PFSK-1 (cell line): ENCODE measurements at regions not wholly inside any gene's neighbourhood (a gene's known extent, or its start where the extent isn't known, plus 50 kb on each side); places are given as distances from the start of the nearest gene placed in this dataset.

ENCODE experiments used
- FOXP2 ChIP-seq: optimal IDR thresholded peaks from 2 replicates; pipeline ENCODE3; 2011; ENCODE audit warnings: borderline replicate concordance, control low read depth, inconsistent platforms; ENCODE audit not compliant: insufficient read depth; ENCODE audit errors: extremely low read length, extremely low read depth
- POLR2AphosphoS5 ChIP-seq: IDR thresholded peaks from 2 replicates; pipeline ENCODE4 v1.6.1; 2012; ENCODE audit warnings: low read depth, mild to moderate bottlenecking, control low read depth, low read length, moderate library complexity
- SIN3A ChIP-seq: IDR thresholded peaks from 2 replicates; pipeline ENCODE4 v1.6.1; 2012; ENCODE audit warnings: mild to moderate bottlenecking, low read length, moderate library complexity, borderline replicate concordance; ENCODE audit not compliant: insufficient read depth
- TAF1 ChIP-seq: IDR thresholded peaks from 2 replicates; pipeline ENCODE4 v1.6.1; 2012; ENCODE audit warnings: low read length, control low read depth, borderline replicate concordance; ENCODE audit not compliant: insufficient read depth
- TF ChIP-seq, protein P1 (sequence below), 2 experiments: IDR thresholded peaks; 2 replicates each; pipeline versions ENCODE4 v1.6.1 to v1.8.0; 2011 to 2012; ENCODE audit warnings: low read depth in 2 of 2, low read length in 2 of 2, control low read depth in 1 of 2, inconsistent platforms in 1 of 2, mild to moderate bottlenecking in 1 of 2, moderate library complexity in 1 of 2; ENCODE audit not compliant: insufficient read depth in 1 of 2

DNA sequence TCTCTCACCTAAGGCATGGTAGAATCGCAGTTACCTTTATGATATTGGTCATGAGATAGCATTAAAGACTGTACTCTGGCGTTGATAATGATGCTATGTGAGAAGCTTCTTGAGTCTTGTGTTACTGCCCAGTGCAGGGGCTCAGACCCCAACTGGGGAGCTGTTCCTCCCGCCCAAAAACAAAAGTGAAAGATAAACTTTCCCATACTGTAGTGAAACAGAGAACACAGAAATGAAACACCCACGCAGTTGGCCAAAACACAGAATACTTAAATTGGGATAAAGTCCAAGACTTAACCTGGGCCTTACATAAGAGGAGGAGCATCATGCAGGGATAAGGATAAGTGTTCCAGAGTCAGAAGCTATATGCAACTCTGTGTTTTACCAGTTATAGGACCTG is 130.6 kb downstream of the HHIPL2 start:
- no peak for TF ChIP-seq POLR2AphosphoS5

DNA sequence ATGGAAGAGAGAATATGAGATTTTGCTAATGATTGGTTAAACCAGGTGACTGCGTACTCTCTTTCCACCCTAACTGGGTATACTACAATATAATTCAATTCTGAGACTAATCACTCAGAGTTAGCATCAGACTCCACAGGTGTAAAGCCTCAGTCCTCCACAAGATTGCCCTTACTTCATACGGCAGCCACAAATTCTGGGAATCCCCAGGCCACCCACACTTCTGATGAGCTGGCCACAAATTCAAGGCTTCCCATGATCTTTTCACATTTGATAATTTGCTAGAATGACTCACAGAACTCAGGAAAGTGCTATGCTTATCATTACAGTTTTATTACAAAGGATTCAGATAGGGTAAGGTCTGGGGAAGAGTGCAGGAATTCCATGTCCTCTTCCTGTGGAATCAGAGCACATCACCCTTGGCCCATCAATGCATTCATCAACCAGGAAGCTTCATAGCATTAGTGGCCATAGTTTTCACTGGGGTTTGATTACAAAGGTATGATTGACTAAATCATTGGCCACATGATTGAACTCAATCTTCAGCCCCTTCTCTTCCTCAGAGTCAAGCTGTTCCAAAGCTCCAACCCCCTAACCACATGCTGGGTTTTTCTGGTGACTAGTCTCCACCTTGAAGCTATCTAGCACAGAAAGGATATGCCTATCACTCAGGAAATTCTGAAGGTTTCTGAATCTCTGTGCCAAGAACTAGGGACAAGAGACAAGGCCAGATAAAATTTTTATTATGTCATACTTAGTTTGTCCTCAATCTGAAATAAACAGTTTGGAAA is 131.7 kb downstream of the HHIPL2 start:
- TF ChIP-seq TAF1 (no peak), FOXP2 (no peak), POLR2AphosphoS5 (no peak), SIN3A (no peak)
- TF ChIP-seq, protein P1, sequence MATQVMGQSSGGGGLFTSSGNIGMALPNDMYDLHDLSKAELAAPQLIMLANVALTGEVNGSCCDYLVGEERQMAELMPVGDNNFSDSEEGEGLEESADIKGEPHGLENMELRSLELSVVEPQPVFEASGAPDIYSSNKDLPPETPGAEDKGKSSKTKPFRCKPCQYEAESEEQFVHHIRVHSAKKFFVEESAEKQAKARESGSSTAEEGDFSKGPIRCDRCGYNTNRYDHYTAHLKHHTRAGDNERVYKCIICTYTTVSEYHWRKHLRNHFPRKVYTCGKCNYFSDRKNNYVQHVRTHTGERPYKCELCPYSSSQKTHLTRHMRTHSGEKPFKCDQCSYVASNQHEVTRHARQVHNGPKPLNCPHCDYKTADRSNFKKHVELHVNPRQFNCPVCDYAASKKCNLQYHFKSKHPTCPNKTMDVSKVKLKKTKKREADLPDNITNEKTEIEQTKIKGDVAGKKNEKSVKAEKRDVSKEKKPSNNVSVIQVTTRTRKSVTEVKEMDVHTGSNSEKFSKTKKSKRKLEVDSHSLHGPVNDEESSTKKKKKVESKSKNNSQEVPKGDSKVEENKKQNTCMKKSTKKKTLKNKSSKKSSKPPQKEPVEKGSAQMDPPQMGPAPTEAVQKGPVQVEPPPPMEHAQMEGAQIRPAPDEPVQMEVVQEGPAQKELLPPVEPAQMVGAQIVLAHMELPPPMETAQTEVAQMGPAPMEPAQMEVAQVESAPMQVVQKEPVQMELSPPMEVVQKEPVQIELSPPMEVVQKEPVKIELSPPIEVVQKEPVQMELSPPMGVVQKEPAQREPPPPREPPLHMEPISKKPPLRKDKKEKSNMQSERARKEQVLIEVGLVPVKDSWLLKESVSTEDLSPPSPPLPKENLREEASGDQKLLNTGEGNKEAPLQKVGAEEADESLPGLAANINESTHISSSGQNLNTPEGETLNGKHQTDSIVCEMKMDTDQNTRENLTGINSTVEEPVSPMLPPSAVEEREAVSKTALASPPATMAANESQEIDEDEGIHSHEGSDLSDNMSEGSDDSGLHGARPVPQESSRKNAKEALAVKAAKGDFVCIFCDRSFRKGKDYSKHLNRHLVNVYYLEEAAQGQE (IDR thresholded peaks at IDR 0.05; ENCODE audit: insufficient read depth in 1 of 2, low read depth in 2 of 2, low read length in 2 of 2) = no peak

DNA sequence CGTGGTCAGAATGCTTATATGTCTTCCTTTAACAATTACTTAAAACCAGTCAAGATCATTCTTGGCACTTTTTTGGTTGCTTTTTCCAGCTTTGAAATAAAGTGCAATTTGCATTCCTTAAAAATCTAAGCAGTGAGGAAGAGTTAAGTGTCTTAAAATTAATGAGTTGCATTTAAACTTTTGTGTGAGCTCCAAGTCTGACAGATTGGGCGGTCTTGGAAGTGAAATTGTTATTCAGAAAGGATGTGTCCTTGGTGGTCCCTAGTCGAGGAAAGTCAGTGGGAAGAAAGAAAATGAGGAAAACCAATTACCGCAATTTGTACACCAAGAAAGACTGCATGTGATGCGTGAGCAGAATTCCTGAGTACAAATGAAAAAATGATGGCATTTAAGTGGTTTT is 132.5 kb downstream of the HHIPL2 start:
- TF ChIP-seq FOXP2 (no peak), POLR2AphosphoS5 (no peak), SIN3A (no peak), TAF1 (no peak)
- TF ChIP-seq, protein P1 (IDR thresholded peaks at IDR 0.05; ENCODE audit: insufficient read depth in 1 of 2, low read depth in 2 of 2, low read length in 2 of 2) = no peak

DNA sequence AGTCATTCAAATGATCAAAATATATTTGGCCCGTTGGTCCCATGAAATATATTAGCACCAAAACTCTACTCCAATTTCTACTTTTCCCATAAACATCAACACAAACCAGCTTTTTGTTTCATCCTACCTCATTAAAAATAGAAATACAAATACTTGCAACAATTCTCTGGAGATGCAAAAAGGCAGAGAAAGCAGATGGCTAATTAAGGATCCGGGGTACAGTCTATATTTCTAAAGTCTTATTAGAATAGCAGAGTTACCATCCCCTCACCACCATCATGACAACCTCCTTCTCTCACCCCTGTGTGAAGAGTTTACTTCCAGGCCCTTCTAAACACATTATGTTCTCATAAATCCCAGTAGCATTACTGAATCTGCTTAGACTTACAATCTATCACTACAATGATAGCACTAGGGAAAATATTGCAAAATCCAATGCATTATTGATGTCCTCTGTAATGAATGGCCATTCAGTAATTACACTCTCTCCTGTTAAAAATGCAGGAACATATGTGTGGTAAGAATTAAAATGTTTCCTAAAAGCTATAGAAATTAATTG is 133.8 kb downstream of the HHIPL2 start:
- TF ChIP-seq, protein P1 (IDR thresholded peaks at IDR 0.05; ENCODE audit: insufficient read depth in 1 of 2, low read depth in 2 of 2, low read length in 2 of 2) = no peak
- no peak for TF ChIP-seq FOXP2
- TF ChIP-seq POLR2AphosphoS5 = no peak
- TF ChIP-seq SIN3A = no peak
- TF ChIP-seq TAF1 = no peak

DNA sequence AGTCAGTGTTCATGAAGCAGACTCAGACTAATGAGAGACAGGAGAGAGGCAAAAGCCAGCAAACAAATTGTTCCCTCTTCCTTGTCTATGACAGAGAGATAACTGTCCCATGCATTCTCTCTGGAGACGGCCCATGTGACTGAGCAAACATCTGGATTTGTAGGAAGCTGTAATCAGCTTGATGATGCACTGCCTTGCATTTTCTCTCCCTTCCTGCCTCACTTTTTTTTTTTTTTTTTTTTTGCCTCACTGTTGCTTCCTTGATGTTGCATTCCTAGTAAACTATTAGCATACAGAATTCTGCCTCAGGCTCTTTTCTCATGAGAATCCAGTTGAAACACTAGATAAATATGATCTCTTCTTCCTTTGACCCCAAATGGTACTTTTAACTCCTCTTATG is 134.5 kb downstream of the HHIPL2 start:
- no peak for TF ChIP-seq TAF1
- TF ChIP-seq FOXP2 = no peak
- TF ChIP-seq POLR2AphosphoS5 = no peak
- TF ChIP-seq SIN3A = no peak
- TF ChIP-seq, protein P1 (IDR thresholded peaks at IDR 0.05; ENCODE audit: insufficient read depth in 1 of 2, low read depth in 2 of 2, low read length in 2 of 2) = no peak
